ENCODE measurements at regions not wholly inside any gene's neighbourhood (a gene's known extent, or its start where the extent isn't known, plus 50 kb on each side); places are given as distances from the start of the nearest gene placed in this dataset.

DNA sequence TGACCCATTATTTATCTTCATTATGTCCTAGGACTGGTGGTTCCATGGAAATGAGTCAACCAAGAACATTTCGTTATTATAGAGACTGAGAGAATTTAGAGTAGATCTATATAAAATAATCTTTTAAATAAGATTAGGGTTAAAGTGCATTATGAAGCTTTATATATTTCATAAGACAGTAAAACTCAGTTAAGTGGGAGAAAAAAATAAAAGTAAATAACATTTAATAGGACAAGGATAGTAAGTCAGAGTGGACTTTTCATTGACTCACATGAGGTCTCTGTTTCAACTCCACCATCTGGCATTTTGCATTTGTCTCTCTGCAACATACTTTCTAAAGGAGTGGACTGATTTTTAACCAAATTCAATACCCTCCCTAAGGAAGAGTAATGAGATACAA lies 125.3 kb upstream of the CCDC68 start:
- H3K27me3 ChIP-seq, result no peaks in the 10 kb centered on the region
- H3K4me3 ChIP-seq, result no peak overlapping the region
- intact Hi-C loops (cut with DNase I), result no loop called here
- TF ChIP-seq, protein P1, sequence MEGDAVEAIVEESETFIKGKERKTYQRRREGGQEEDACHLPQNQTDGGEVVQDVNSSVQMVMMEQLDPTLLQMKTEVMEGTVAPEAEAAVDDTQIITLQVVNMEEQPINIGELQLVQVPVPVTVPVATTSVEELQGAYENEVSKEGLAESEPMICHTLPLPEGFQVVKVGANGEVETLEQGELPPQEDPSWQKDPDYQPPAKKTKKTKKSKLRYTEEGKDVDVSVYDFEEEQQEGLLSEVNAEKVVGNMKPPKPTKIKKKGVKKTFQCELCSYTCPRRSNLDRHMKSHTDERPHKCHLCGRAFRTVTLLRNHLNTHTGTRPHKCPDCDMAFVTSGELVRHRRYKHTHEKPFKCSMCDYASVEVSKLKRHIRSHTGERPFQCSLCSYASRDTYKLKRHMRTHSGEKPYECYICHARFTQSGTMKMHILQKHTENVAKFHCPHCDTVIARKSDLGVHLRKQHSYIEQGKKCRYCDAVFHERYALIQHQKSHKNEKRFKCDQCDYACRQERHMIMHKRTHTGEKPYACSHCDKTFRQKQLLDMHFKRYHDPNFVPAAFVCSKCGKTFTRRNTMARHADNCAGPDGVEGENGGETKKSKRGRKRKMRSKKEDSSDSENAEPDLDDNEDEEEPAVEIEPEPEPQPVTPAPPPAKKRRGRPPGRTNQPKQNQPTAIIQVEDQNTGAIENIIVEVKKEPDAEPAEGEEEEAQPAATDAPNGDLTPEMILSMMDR (IDR thresholded peaks at IDR 0.05), result no peak
- TF ChIP-seq POLR2A (IDR thresholded peaks at IDR 0.05) (no peak), EP300 (IDR thresholded peaks at IDR 0.05) (no peak)
- WGBS, 3 donors, result 77 to 88% (median 80%) methylated on average over 1 of the region's 1 CpG
- no peaks in the 10 kb centered on the region for H3K9me3 ChIP-seq
- no peak for DNase-seq
- peaks cover 4% of the 10 kb centered on the region for H3K4me1 ChIP-seq (ENCODE audit: insufficient read depth)
- H3K27ac ChIP-seq, result no peak overlapping the region
- no peaks in the 10 kb centered on the region for H3K36me3 ChIP-seq

DNA sequence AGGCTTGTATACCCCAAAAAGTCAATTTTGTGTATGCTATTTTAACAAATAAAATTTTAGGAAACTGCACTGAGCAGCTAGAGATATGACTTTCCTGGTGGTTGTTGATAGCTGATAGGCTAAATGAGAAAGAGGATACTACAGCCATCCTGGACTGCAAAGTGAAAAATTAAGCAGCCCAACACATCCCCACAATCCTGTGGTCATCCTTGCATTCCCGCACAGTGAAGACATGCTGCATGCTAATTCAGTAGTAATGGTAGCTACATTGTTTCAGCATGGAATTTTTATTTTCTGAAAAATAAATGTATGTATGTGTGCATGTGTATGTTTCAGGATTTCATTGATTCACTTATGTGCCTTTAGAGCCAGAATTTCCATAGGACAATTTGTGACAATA lies 124.2 kb upstream of the CCDC68 start:
- H3K27me3 ChIP-seq, result no peaks in the 10 kb centered on the region
- no peak overlapping the region for H3K27ac ChIP-seq
- DNase-seq, result no peak
- H3K4me3 ChIP-seq, result no peak overlapping the region
- H3K4me1 ChIP-seq (ENCODE audit: insufficient read depth), result peaks cover 6% of the 10 kb centered on the region
- 81 to 95% (median 89%) methylated on average over 1 of the region's 1 CpG for WGBS, 3 donors
- H3K36me3 ChIP-seq, result no peaks in the 10 kb centered on the region
- H3K9me3 ChIP-seq, result no peaks in the 10 kb centered on the region
- intact Hi-C loops (cut with DNase I), result no loop called here
- TF ChIP-seq, protein P1 (IDR thresholded peaks at IDR 0.05), result no peak

DNA sequence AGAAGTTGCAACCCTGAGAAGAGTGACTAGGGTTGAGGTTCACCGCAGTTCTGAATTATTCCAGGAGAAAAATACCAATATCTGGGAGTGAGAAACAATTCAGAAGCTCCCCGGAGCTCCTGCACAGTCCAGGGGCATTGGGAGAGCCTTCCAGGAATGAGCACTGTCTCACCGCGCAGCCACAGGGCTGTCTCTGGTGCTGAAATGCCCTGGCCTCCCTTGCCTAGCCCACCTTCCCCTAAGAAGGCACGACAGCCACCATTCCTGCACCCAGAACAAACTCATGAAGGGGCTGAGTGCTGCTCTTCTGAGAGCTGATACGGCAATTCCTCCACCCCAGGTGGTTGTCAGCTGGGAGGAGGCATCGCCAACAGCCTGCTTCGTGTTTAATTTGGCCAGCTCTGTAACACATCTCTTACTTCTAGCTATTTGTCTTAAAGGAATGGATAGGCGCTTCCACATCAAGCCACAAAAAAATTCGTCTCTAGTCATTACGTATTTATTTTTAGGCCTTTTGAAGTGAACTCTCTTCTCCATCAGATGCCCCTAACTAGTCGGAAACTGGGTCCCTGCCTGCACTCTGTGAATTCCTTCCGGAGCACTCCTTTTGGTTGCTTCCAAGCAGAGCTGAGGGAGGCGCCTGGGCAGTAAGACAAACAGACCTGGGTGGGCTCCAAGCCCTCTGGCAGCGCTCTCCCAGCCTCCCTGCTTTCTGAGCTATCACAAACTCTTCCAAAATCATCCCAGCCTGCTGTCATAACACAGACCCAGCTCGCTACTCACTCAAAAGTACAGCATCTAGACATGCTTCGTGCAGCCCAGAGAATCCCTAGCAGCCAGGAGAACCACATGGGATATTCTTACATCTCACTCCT lies 120.5 kb upstream of the CCDC68 start:
- no peak overlapping the region for H3K27ac ChIP-seq
- no peaks in the 10 kb centered on the region for H3K27me3 ChIP-seq
- 13 to 23% (median 18%) methylated on average over 16 to 17 of the region's 17 CpGs for WGBS, 3 donors
- H3K4me1 ChIP-seq (ENCODE audit: insufficient read depth), result peaks cover 6% of the 10 kb centered on the region
- intact Hi-C loops (cut with DNase I), result no loop called here
- TF ChIP-seq POLR2A (IDR thresholded peaks at IDR 0.05), result no peak
- TF ChIP-seq, protein P1 (IDR thresholded peaks at IDR 0.05), result no peak
- DNase-seq, result peak; percentile 12 to 65 (median 33)
- H3K4me3 ChIP-seq, result no peak overlapping the region
- no peaks in the 10 kb centered on the region for H3K36me3 ChIP-seq
- no peaks in the 10 kb centered on the region for H3K9me3 ChIP-seq

DNA sequence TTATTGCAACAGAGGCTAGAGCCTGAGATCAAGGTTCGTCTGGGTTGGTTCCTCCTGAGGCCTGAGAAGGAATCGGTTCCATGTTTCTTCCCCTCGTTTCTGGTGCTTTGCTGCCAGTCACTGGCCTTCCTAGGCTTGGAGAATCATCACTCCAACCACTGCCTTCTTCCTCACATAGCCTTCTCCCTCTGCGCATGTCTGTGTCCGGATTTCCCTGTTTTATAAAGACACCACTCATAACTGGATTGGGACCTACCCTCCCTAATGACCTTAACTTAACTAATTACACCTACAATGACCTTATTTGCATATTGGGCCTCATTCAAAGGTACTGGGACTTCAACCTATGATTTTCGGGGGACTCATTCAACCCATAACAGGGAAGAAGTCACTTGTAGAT lies 119.8 kb upstream of the CCDC68 start:
- DNase-seq, result no peak
- Histone ChIP-seq H3K27me3 (no peaks in the 10 kb centered on the region), H3K4me1 (ENCODE audit: insufficient read depth) (peaks cover 6% of the 10 kb centered on the region), H3K27ac (no peak overlapping the region), H3K4me3 (no peak overlapping the region), H3K36me3 (no peaks in the 10 kb centered on the region), H3K9me3 (no peaks in the 10 kb centered on the region)
- intact Hi-C loops (cut with DNase I), result no loop called here
- 73 to 80% (median 75%) methylated on average over 6 of the region's 6 CpGs for WGBS, 3 donors
- TF ChIP-seq, protein P1 (IDR thresholded peaks at IDR 0.05), result no peak
- no peak for TF ChIP-seq EP300 (IDR thresholded peaks at IDR 0.05)
- no peak for TF ChIP-seq POLR2A (IDR thresholded peaks at IDR 0.05)

Measured in ovary (tissue), 7 donors.